IMR-90 (cell line): ENCODE measurements at regions not wholly inside any gene's neighbourhood (a gene's known extent, or its start where the extent isn't known, plus 50 kb on each side); places are given as distances from the start of the nearest gene placed in this dataset.

Experiments
- ATAC-seq: fragments of 200-7000 bp; cut with Tn5 transposase; 2 replicates; pipeline ENCODE4 v1.9.1; 2020; ENCODE audit warnings: low read depth, mild to moderate bottlenecking, moderate library complexity
- BruUV-seq: library from RNA; stranded (reverse); fragments of 400-500 nt; replicated peaks from 2 replicates; lab custom pipeline; 2021; lab: Mats Ljungman, UMichigan
- CTCF ChIA-PET: fragments of 300-600 bp; formaldehyde crosslinking; extraction: SDS; loops from one replicate; lab custom pipeline; 2021; ENCODE audit warnings: antibody characterized with exemption; lab: Yijun Ruan, JAX
- POLR2A ChIA-PET: fragments of 300-600 bp; sonication (Branson Sonifier 250); formaldehyde crosslinking; loops from one replicate; lab custom pipeline; 2022; ENCODE audit warnings: antibody characterized with exemption; ENCODE audit not compliant: unreplicated experiment; lab: Charles Lee
- DNase-seq: peaks from one replicate; pipeline ENCODE4 v3.0.0; 2013
- H2AFZ ChIP-seq: replicated peaks from 2 replicates; pipeline ENCODE3; 2013; ENCODE audit warnings: low read length, mild to moderate bottlenecking; ENCODE audit not compliant: poor library complexity
- H2AK5ac ChIP-seq: 2 replicates; pipeline ENCODE4 v1.6.1; 2013; ENCODE audit warnings: low read depth, low read length, inconsistent platforms
- H2AK9ac ChIP-seq: replicated peaks from 2 replicates; pipeline ENCODE3; 2013; ENCODE audit warnings: mild to moderate bottlenecking, low read depth, low read length, moderate library complexity; ENCODE audit not compliant: poor library complexity
- H2BK120ac ChIP-seq: 2 replicates; pipeline ENCODE4 v1.6.1; 2013; ENCODE audit warnings: low read depth, low read length, inconsistent platforms
- H2BK15ac ChIP-seq: 3 replicates; pipeline ENCODE4 v1.6.1; 2013; ENCODE audit warnings: low read depth, low read length, inconsistent platforms
- H2BK20ac ChIP-seq: 2 replicates; pipeline ENCODE4 v1.6.1; 2013; ENCODE audit warnings: low read depth, mild to moderate bottlenecking, inconsistent platforms, low read length, moderate library complexity
- H2BK5ac ChIP-seq: 2 replicates; pipeline ENCODE4 v1.6.1; 2013; ENCODE audit warnings: mild to moderate bottlenecking, low read depth, low read length, inconsistent platforms; ENCODE audit not compliant: poor library complexity, severe bottlenecking
- H3K14ac ChIP-seq: replicated peaks from 2 replicates; pipeline ENCODE4 v1.6.1; 2013; ENCODE audit warnings: low read depth, low read length, inconsistent platforms
- H3K18ac ChIP-seq: 2 replicates; pipeline ENCODE4 v1.6.1; 2013; ENCODE audit warnings: low read depth, low read length, control low read depth
- H3K23ac ChIP-seq: 2 replicates; pipeline ENCODE4 v1.6.1; 2013; ENCODE audit warnings: low read depth, low read length, inconsistent platforms
- H3K27ac ChIP-seq: 2 replicates; pipeline ENCODE4 v1.5.1; 2013; ENCODE audit warnings: mild to moderate bottlenecking, control low read depth, low read length; ENCODE audit not compliant: insufficient read depth
- H3K27me3 ChIP-seq: 2 replicates; pipeline ENCODE4 v1.6.1; 2013; ENCODE audit warnings: low read length; ENCODE audit not compliant: control insufficient read depth, insufficient read depth
- H3K36me3 ChIP-seq: 2 replicates; pipeline ENCODE4 v1.6.1; 2013; ENCODE audit warnings: low read length, mixed read lengths; ENCODE audit not compliant: control insufficient read depth, insufficient read depth
- H3K4ac ChIP-seq: 2 replicates; pipeline ENCODE4 v1.6.1; 2013; ENCODE audit warnings: low read depth, low read length, inconsistent platforms
- H3K4me1 ChIP-seq: 2 replicates; pipeline ENCODE4 v1.6.1; 2013; ENCODE audit warnings: low read length, mixed read lengths; ENCODE audit not compliant: control insufficient read depth, insufficient read depth
- H3K4me2 ChIP-seq: 2 replicates; pipeline ENCODE4 v1.6.1; 2013; ENCODE audit warnings: low read depth, mild to moderate bottlenecking, control low read depth, low read length, moderate library complexity
- H3K4me3 ChIP-seq: 2 replicates; pipeline ENCODE4 v1.5.1; 2013; ENCODE audit warnings: low read depth, mild to moderate bottlenecking, control low read depth, low read length, moderate library complexity; ENCODE audit not compliant: insufficient read depth
- H3K56ac ChIP-seq: 2 replicates; pipeline ENCODE4 v1.6.1; 2013; ENCODE audit warnings: low read length, inconsistent platforms; ENCODE audit not compliant: insufficient read depth; ENCODE audit errors: extremely low read depth
- H3K79me1 ChIP-seq, 2 experiments: 2 replicates each; pipeline ENCODE4 v1.6.1; 2013; ENCODE audit warnings: low read length in 2 of 2, inconsistent platforms in 1 of 2, low read depth in 1 of 2
- H3K9ac ChIP-seq: 2 replicates; pipeline ENCODE4 v1.6.1; 2013; ENCODE audit warnings: low read depth, low read length, control low read depth
- H3K9me1 ChIP-seq: 2 replicates; pipeline ENCODE4 v1.6.1; 2013; ENCODE audit warnings: low read length, inconsistent platforms; ENCODE audit not compliant: insufficient read depth
- H3K9me3 ChIP-seq: 2 replicates; pipeline ENCODE4 v1.6.1; 2013; ENCODE audit warnings: low read length; ENCODE audit not compliant: control insufficient read depth, insufficient read depth
- H4K20me1 ChIP-seq: 2 replicates; pipeline ENCODE4 v1.6.1; 2013; ENCODE audit warnings: low read length, inconsistent platforms; ENCODE audit not compliant: insufficient read depth
- H4K5ac ChIP-seq: 2 replicates; pipeline ENCODE4 v1.6.1; 2013; ENCODE audit warnings: mild to moderate bottlenecking, low read depth, low read length, control low read depth
- H4K8ac ChIP-seq, 2 experiments: 2 replicates each; pipeline ENCODE4 v1.6.1; 2013; ENCODE audit warnings: low read depth in 2 of 2, low read length in 2 of 2, control low read depth in 1 of 2, inconsistent platforms in 1 of 2
- H4K91ac ChIP-seq: 2 replicates; pipeline ENCODE4 v1.6.1; 2013; ENCODE audit warnings: low read depth, low read length, inconsistent platforms; ENCODE audit not compliant: insufficient read depth
- BHLHE40 ChIP-seq: fragments of 150-350 bp; IDR thresholded peaks from 2 replicates; pipeline ENCODE4 v1.6.1; 2016; ENCODE audit warnings: mild to moderate bottlenecking, low read depth, low read length
- CEBPB ChIP-seq: IDR thresholded peaks from 2 replicates; pipeline ENCODE4 v1.6.1; 2012; ENCODE audit warnings: low read depth, low read length, improper control_type of control experiment
- CHD1 ChIP-seq: IDR thresholded peaks from 2 replicates; pipeline ENCODE4 v1.6.1; 2012; ENCODE audit warnings: low read depth, low read length, improper control_type of control experiment
- FOS ChIP-seq: fragments of 150-350 bp; IDR thresholded peaks from 2 replicates; pipeline ENCODE4 v1.6.1; 2016; ENCODE audit warnings: low read depth, low read length
- MAFK ChIP-seq: IDR thresholded peaks from 2 replicates; pipeline ENCODE4 v1.6.1; 2012; ENCODE audit warnings: low read depth, low read length, improper control_type of control experiment
- MXI1 ChIP-seq: IDR thresholded peaks from 2 replicates; pipeline ENCODE4 v1.6.1; 2012; ENCODE audit warnings: low read depth, mild to moderate bottlenecking, low read length, moderate library complexity, borderline replicate concordance
- NFE2L2 ChIP-seq: fragments of 150-350 bp; IDR thresholded peaks from 2 replicates; pipeline ENCODE4 v1.6.1; 2016; ENCODE audit warnings: low read depth, mild to moderate bottlenecking, low read length
- POLR2A ChIP-seq: IDR thresholded peaks from 2 replicates; pipeline ENCODE4 v1.6.1; 2012; ENCODE audit warnings: mild to moderate bottlenecking, low read depth, low read length
- RCOR1 ChIP-seq: IDR thresholded peaks from 2 replicates; pipeline ENCODE4 v1.6.1; 2012; ENCODE audit warnings: mild to moderate bottlenecking, low read length, improper control_type of control experiment; ENCODE audit not compliant: insufficient replicate concordance
- WGBS, 2 experiments: methylation state at CpG; one replicate each; pipeline versions ENCODE4 v1.1.5 to v1.1.7; 2013; ENCODE audit warnings: missing lambda C conversion rate in 2 of 2; ENCODE audit not compliant: insufficient read length in 1 of 2; ENCODE audit errors: extremely low coverage in 2 of 2; 5-methylcytosine and 5-hydroxymethylcytosine counted together
- dilution Hi-C: fragments of 300-500 bp; cut with HindIII; formaldehyde crosslinking; loops from one replicate; pipeline ENCODE4 v1.14.3; 2018; ENCODE audit warnings: low sequenced_read_pairs; ENCODE audit not compliant: unreplicated experiment
- in situ Hi-C: fragments of 300-500 bp; cut with MboI; formaldehyde crosslinking; loops from 3 replicates; pipeline ENCODE4 v1.14.3; 2019; ENCODE audit warnings: low sequenced_read_pairs, inconsistent platforms, mixed read lengths
- intact Hi-C: fragments of 100-400 bp; cut with micrococcal nuclease; formaldehyde crosslinking; loops from 2 replicates; pipeline ENCODE4 v1.10.0; 2022
- TF ChIP-seq, protein P1 (sequence below): fragments of 150-350 bp; IDR thresholded peaks from 2 replicates; pipeline ENCODE4 v1.6.1; 2017; ENCODE audit warnings: mild to moderate bottlenecking, antibody characterized with exemption, low read length, low read depth
- TF ChIP-seq, protein P2 (sequence below): fragments of 150-350 bp; IDR thresholded peaks from 2 replicates; pipeline ENCODE4 v1.6.1; 2016; ENCODE audit warnings: low read depth, mild to moderate bottlenecking, low read length, moderate library complexity, borderline replicate concordance

GRCh38 chr1:42034426-42034825, 115.7 kb upstream of the HIVEP3 start:
- intact Hi-C loops (no loop called here), dilution Hi-C loops (no loop called here), in situ Hi-C loops (no loop called here)
- H3K4ac ChIP-seq = no peak overlapping the region
- H4K5ac ChIP-seq = no peak overlapping the region
- H3K14ac ChIP-seq = no peak overlapping the region
- WGBS, 2 experiments = no CpG with 5 or more reads among the region's 6 CpGs
- H3K4me1 ChIP-seq = peaks cover 5% of the 10 kb centered on the region
- no peak overlapping the region for H2AK9ac ChIP-seq
- H3K9ac ChIP-seq = no peak overlapping the region
- ChIA-PET POLR2A (no interaction called here), CTCF (interaction anchor here (0.9 kb wide), 1 partner anchor 20 kb away, joined by 3 read pairs; no protein-coding TSS in a partner anchor)
- no peak overlapping the region for H2BK120ac ChIP-seq
- no TSS peak for BruUV-seq
- no peak overlapping the region for H2AK5ac ChIP-seq
- H3K79me1 ChIP-seq = peaks cover 0 to 3% of the 10 kb centered on the region in 2 experiments; a peak in 2 of 4 replicates
- no peak for DNase-seq
- peaks cover 8% of the 10 kb centered on the region; the same call in 1 of the 2 replicates for H3K27me3 ChIP-seq
- no peak overlapping the region for H3K4me3 ChIP-seq
- H3K9me3 ChIP-seq = no peaks in the 10 kb centered on the region
- TF ChIP-seq NFE2L2 (no peak), CEBPB (no peak), RCOR1 (no peak), MXI1 (no peak), FOS (no peak), MAFK (no peak), BHLHE40 (no peak), CHD1 (no peak), POLR2A (no peak)
- TF ChIP-seq, protein P1, sequence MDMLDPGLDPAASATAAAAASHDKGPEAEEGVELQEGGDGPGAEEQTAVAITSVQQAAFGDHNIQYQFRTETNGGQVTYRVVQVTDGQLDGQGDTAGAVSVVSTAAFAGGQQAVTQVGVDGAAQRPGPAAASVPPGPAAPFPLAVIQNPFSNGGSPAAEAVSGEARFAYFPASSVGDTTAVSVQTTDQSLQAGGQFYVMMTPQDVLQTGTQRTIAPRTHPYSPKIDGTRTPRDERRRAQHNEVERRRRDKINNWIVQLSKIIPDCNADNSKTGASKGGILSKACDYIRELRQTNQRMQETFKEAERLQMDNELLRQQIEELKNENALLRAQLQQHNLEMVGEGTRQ = no peak
- TF ChIP-seq, protein P2, sequence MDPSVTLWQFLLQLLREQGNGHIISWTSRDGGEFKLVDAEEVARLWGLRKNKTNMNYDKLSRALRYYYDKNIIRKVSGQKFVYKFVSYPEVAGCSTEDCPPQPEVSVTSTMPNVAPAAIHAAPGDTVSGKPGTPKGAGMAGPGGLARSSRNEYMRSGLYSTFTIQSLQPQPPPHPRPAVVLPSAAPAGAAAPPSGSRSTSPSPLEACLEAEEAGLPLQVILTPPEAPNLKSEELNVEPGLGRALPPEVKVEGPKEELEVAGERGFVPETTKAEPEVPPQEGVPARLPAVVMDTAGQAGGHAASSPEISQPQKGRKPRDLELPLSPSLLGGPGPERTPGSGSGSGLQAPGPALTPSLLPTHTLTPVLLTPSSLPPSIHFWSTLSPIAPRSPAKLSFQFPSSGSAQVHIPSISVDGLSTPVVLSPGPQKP = no peak
- no peak overlapping the region for H4K8ac ChIP-seq
- no peak overlapping the region for H2AFZ ChIP-seq
- H3K4me2 ChIP-seq = peak overlapping the region; percentile 89; the same call in 1 of the 2 replicates
- H3K36me3 ChIP-seq = no peaks in the 10 kb centered on the region
- H4K91ac ChIP-seq = no peak overlapping the region
- no peak overlapping the region for H2BK5ac ChIP-seq
- ATAC-seq = no peak
- no peaks in the 10 kb centered on the region for H3K9me1 ChIP-seq
- H3K23ac ChIP-seq = no peak overlapping the region
- no peak overlapping the region for H3K27ac ChIP-seq
- H3K56ac ChIP-seq = no peak overlapping the region
- H3K18ac ChIP-seq = no peak overlapping the region
- no peak overlapping the region for H2BK20ac ChIP-seq
- no peak overlapping the region for H2BK15ac ChIP-seq
- H4K20me1 ChIP-seq = no peaks in the 10 kb centered on the region
